COLO829 (cell line): ENCODE measurements at regions not wholly inside any gene's neighbourhood (a gene's known extent, or its start where the extent isn't known, plus 50 kb on each side); places are given as distances from the start of the nearest gene placed in this dataset.
A peak's percentile ranks its signal among the peaks of the same experiment; 100 is the strongest.

Source experiments
- DNase-seq: peaks from one replicate; pipeline ENCODE4 v3.0.0; 2012; ENCODE audit warnings: low spot score

DNA sequence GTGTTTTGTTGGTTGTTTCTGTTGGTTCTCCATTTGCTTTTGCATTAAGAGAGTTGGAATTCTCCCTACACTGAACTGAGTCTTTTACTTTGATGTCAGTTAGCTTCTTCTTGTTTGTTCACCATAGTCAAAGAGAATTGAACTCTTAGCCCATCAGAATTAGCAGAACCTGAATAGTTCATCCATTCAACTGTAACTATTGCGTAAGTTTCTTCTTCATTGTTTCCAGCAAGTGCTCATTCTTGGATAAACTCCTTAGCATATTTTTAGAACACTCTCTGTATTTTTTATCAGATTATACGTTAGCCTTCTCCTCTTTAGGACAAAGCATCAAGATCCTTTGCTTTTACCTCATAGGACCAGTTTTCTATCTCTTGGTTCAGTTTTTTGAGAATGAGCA lies 128.4 kb upstream of the RAB11FIP2 start:
- no peak for DNase-seq

DNA sequence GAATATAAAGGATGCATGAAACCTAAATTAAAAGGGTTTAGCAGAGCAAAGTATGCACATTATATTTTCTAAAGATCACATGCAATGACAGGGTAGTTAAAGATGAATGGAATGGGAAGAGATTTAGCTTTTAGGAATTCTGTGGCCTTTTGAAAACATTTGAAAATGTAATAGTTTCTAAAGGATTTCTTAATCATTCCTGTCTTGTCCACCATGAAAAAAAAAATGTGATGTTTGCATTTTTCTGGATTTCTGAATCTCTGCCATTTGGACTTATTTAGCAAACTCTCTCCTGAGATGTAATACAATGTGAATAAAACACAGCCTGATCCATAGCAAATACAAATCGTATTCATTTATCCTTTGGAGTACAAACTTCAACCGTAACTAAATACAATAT lies 126.6 kb upstream of the RAB11FIP2 start:
- DNase-seq, result no peak

GRCh38 chr10:118171861-118172260 lies 125.1 kb upstream of the RAB11FIP2 start:
- DNase-seq, result no peak

DNA sequence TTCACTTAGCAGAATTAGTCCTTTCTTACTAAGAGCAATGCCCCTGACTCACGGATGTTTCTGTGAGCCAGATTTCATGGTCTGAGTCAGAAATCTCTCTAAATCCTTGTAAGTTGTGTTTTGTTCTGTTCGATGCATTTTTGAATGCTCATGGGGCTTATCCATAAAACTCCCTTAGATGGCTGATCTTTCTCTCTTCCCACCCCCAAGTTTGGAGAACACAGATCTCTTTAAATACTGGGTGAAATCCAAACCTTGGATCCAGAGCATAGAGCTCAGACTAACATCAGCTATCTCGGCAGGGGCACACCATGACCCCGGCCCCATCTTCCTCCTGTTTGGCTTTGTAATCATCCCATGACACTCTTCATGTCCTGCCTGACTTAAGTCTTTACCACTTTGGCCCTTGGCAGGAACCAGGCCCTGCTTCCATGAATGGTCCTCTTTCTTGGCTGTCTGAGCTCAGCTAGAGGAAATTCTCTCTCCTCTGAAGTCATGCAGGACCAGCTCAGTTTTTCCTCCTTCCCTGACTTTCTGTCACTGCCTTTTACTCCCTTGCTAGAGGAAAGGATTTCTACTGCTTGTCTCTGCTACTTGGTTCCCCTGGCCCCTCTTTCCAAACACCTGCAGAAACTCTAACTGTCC lies 120.4 kb upstream of the RAB11FIP2 start:
- peak; percentile 12 for DNase-seq

DNA sequence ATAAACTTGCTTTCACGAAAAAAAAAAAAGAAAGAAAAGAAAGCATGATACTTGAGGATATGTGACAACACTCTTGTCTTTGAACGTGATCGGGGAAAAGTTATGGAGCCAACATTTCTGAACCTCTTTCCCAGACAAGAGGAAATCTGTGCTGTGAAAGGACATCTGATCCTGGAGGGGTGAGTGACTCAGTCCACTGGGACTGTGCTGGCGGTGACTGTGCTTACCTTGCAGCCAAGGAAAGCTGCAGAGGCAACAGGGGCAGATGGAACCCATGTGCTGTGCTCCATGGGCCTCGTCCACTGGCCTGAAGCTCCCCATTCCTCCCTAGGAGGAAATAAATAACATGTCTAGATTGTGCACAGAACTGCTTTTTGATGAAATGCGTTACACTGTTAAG lies 116.5 kb upstream of the RAB11FIP2 start:
- no peak for DNase-seq

DNA sequence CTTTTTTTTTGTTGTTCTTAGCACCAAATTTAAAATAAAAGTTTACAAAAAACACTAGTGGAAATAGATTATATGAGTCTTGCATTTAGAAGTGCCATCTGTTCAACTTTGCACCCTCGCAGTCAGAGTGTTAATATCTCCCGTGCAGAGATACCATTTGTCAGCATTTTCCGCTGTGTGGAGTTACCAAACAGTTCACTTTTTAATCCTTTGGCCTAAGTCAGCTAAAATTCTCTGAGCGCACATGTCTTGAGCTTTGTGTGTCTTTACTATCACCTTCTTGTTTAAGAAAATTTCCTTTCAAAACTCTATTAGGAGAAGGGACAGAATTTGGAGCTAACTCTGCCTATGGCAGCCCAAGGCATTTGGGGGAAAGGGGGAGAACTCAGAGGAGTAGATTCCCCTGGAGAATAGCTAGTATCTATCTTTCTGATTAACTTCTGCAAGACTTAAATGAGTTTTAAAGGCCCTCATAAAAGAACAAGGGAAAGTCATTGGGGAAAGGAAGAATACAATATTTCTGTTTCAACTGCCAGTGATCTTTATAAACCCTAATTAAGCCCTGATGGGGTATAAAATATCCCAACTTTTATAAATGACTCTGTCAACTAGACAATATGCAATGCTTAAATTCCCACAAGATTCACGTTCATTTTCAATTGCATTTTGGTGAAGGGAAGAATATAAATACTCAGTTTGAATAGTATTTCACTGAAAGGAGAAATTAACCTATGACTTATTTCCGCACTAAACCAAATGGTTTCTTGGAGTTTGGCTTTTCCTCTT lies 114.9 kb upstream of the RAB11FIP2 start:
- no peak for DNase-seq

DNA sequence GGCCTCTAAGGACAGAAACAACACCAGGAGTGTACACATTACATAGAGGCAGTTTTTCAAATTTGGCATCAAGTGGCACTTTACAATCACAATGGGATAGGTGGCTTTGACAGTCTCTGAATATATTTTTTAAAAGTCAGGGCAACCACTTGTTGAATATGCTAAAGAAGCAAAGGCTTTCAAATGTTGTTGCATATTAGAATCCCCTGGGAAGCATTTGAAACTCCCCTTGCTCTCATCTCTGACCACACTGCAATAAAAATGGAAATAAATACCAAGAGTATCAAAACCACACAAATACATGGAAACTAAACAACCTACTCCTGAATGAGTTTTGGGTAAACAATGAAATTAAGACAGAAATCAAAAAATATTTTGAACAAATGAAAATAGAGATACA lies 106.5 kb upstream of the RAB11FIP2 start:
- no peak for DNase-seq

GRCh38 chr10:118151461-118151860 lies 104.7 kb upstream of the RAB11FIP2 start:
- no peak for DNase-seq

- no peak for DNase-seq
Observed at GRCh38 chr10:118148247-118148646, 101.5 kb upstream of the RAB11FIP2 start.

GRCh38 chr10:118145256-118145655 lies 98.5 kb upstream of the RAB11FIP2 start:
- no peak for DNase-seq

- no peak for DNase-seq
Observed at GRCh38 chr10:118141471-118141870, 94.7 kb upstream of the RAB11FIP2 start.

- no peak for DNase-seq
Observed at GRCh38 chr10:118139321-118139720, 92.6 kb upstream of the RAB11FIP2 start.

GRCh38 chr10:118128675-118129074 lies 81.9 kb upstream of the RAB11FIP2 start:
- no peak for DNase-seq

DNA sequence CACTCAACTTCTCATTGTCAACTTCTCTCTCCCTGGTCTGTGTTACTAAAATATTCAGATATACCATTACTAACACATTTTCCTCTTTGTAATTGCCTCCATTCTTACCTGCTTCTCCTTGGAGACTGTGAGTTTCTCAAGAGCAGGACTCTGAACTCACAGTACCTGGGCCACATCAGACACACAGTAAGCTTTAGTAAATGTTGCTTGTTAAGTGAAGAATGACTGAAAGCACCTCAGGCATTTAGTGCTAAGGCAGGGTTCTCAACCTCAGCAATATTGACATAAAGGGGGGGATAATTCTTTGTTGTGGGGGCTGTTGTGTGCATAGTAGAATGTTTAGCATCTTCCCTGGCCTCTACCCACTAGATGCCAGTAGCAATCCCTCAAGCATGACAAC lies 72.0 kb upstream of the RAB11FIP2 start:
- DNase-seq, result no peak

DNA sequence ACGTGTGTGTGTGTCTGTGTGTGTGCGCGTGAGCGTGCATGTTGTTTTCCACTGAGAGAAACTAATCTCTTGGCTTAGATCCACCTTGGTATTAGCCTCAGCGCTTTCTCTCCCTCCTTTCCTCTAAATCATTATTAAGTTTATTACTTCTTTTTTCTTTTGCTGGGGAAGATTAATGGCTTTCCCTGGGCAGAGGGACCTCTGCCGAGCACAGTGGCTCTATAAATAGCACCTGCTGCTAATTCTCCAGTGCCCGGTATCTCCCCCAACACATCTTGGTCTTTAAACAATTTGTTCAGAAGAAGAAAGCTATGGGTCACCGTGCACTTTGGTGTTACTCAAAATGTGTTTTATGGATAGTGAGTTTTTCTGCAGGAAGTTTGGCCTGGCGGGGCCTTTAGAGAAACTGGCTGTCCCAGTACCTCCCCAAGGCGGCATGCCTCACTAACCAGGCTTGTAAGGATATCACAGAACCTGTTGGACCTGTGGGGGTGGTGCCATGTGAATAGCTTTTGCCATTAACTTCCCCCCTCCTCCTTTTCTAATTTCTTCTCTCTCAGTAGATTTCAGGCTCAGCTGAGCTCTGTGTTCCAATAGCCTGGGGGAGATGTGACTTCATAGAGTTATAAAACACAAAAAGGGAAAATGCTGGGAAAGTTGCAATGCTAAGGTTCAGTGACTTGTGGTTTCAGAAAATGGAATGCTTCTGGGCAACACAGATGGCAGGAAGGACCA lies 70.1 kb upstream of the RAB11FIP2 start:
- DNase-seq, result no peak

GRCh38 chr10:118116362-118116714 lies 69.6 kb upstream of the RAB11FIP2 start:
- DNase-seq, result no peak

GRCh38 chr10:118115701-118116100 lies 69.0 kb upstream of the RAB11FIP2 start:
- DNase-seq, result no peak

DNA sequence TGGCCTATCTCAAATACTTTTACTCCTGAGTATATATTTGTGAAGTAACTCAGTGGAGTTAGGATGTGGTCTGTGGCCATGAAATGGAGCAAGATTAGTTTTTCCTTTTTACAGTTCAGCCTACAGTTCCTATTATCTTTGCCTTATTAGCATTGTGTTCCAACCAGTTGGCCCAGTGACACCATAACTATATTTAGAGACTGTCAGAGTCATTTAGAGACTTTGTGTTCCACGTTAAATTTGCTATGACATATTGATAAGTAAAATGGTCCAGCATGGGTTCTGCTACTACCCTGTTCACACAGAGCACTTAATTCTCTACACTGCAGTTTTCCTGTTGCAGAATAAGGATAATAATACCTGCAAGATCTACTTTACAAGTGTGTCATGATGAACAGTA lies 68.3 kb upstream of the RAB11FIP2 start:
- no peak for DNase-seq

DNA sequence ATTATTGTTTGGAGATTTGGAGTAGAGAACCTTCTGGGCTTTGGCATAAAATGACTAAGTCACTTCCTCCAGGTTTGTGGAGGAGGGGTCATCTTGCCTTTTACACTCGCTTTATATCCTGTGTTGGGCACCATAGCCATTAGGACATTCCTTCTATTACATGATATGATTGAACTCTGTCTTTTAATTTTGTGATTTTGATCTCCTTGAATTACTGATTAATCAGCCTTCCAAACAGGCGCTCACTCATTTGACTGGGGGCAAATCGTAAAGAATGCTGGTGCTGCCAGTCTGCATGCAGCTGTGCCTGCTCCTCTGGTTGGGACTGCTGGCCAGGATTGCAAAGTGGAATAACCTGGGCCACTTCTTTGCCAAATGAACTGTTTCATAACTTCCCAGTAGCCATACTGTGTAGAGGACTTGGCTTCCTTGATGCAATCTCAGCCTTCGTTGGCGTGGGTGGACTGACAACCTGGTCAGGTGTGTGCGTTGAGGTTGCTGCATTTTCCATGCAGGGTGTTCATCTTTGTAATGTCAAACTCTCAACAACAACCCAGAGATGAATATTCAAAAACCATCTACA lies 65.9 kb upstream of the RAB11FIP2 start:
- no peak for DNase-seq

- no peak for DNase-seq
Observed at GRCh38 chr10:118110750-118111149, 64.0 kb upstream of the RAB11FIP2 start.

- no peak for DNase-seq
Observed at GRCh38 chr10:118108194-118109026, 61.7 kb upstream of the RAB11FIP2 start.

DNA sequence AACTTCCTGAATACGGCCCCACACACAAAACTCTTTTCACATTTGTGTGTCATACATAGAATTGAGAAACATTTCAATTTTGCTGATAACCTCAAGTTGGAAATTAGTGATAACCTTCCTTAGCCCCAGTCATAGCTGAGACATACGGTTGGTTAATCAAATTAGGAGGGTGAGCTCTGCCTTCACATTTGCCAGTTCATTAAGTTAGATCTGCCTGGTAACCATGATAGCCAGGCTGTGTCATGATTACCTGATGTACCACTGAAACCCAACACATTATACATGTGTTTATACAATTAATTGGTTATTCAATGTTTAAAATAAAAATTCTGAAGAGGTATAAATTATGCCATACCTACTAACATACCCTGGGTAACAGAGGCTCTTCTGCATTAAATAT lies 60.8 kb upstream of the RAB11FIP2 start:
- DNase-seq, result no peak
